ENCODE measurements at regions not wholly inside any gene's neighbourhood (a gene's known extent, or its start where the extent isn't known, plus 50 kb on each side); places are given as distances from the start of the nearest gene placed in this dataset.

- no peak for DNase-seq (ENCODE audit: extremely low read depth, low read depth)
These were observed 218.1 kb downstream of the WDR11 start for GRCh38 chr10:121069061-121069850.

- DNase-seq (ENCODE audit: extremely low read depth, low read depth) = no peak
These were observed 219.3 kb downstream of the WDR11 start for GRCh38 chr10:121070275-121071070.

GRCh38 chr10:121071901-121072300 lies 220.7 kb downstream of the WDR11 start:
- DNase-seq (ENCODE audit: extremely low read depth, low read depth) = no peak

GRCh38 chr10:121073728-121074127 lies 222.6 kb downstream of the WDR11 start:
- no peak for DNase-seq (ENCODE audit: extremely low read depth, low read depth)

- no peak for DNase-seq (ENCODE audit: extremely low read depth, low read depth)
These were observed 225.9 kb downstream of the WDR11 start for GRCh38 chr10:121076776-121077715.

- DNase-seq (ENCODE audit: extremely low read depth, low read depth) = no peak
These were observed 226.9 kb downstream of the WDR11 start for GRCh38 chr10:121078036-121078435.

GRCh38 chr10:121078672-121079102 lies 227.5 kb downstream of the WDR11 start:
- DNase-seq (ENCODE audit: extremely low read depth, low read depth) = no peak

GRCh38 chr10:121079226-121079625 lies 228.1 kb downstream of the WDR11 start:
- no peak for DNase-seq (ENCODE audit: extremely low read depth, low read depth)

GRCh38 chr10:121080281-121080891 lies 229.2 kb downstream of the WDR11 start:
- no peak for DNase-seq (ENCODE audit: extremely low read depth, low read depth)

- DNase-seq (ENCODE audit: extremely low read depth, low read depth) = no peak
These were observed 230.1 kb downstream of the WDR11 start for GRCh38 chr10:121081306-121081705.

GRCh38 chr10:121082984-121083383 lies 231.8 kb downstream of the WDR11 start:
- DNase-seq (ENCODE audit: extremely low read depth, low read depth) = no peak

GRCh38 chr10:121084016-121084674 lies 233.0 kb downstream of the WDR11 start:
- no peak for DNase-seq (ENCODE audit: extremely low read depth, low read depth)

GRCh38 chr10:121084675-121085070 lies 233.5 kb downstream of the WDR11 start:
- DNase-seq (ENCODE audit: extremely low read depth, low read depth) = no peak

GRCh38 chr10:121085367-121085766 lies 234.2 kb downstream of the WDR11 start:
- DNase-seq (ENCODE audit: extremely low read depth, low read depth) = no peak

GRCh38 chr10:121087129-121087528 lies 236.0 kb downstream of the WDR11 start:
- no peak for DNase-seq (ENCODE audit: extremely low read depth, low read depth)

- no peak for DNase-seq (ENCODE audit: extremely low read depth, low read depth)
These were observed 236.5 kb downstream of the WDR11 start for GRCh38 chr10:121087688-121088087.

- no peak for DNase-seq (ENCODE audit: extremely low read depth, low read depth)
These were observed 237.4 kb downstream of the WDR11 start for GRCh38 chr10:121088524-121088923.

GRCh38 chr10:121089434-121089833 lies 238.3 kb downstream of the WDR11 start:
- DNase-seq (ENCODE audit: extremely low read depth, low read depth) = no peak

- DNase-seq (ENCODE audit: extremely low read depth, low read depth) = no peak
These were observed 241.0 kb downstream of the WDR11 start for GRCh38 chr10:121091961-121092719.
